Astrocyte (in vitro differentiated cells and primary cell): ENCODE measurements at regions not wholly inside any gene's neighbourhood (a gene's known extent, or its start where the extent isn't known, plus 50 kb on each side); places are given as distances from the start of the nearest gene placed in this dataset.

ENCODE experiments used
- DNase-seq: peaks from one replicate; pipeline ENCODE4 v3.0.0-alpha.2; 2010; ENCODE audit warnings: low read depth
- FAIRE-seq: peaks from 2 replicates; lab custom pipeline; 2011; peaks lifted over from hg19 to GRCh38; lab: Jason Lieb, UNC
- H2AFZ ChIP-seq: 2 replicates; pipeline ENCODE4 v1.6.0; 2012; ENCODE audit warnings: low read depth, low read length, inconsistent platforms
- H3K27ac ChIP-seq: 2 replicates; pipeline ENCODE4 v1.5.1; 2011; ENCODE audit warnings: low read depth, low read length, inconsistent platforms
- H3K27me3 ChIP-seq: 2 replicates; pipeline ENCODE4 v1.6.0; 2011; ENCODE audit warnings: low read length, inconsistent platforms; ENCODE audit not compliant: insufficient read depth
- H3K36me3 ChIP-seq: 2 replicates; pipeline ENCODE4 v1.5.1; 2011; ENCODE audit warnings: low read length, inconsistent platforms; ENCODE audit not compliant: insufficient read depth
- H3K4me1 ChIP-seq: 2 replicates; pipeline ENCODE4 v1.5.1; 2011; ENCODE audit warnings: low read length, inconsistent platforms; ENCODE audit not compliant: insufficient read depth
- H3K4me2 ChIP-seq: 2 replicates; pipeline ENCODE4 v1.6.0; 2012; ENCODE audit warnings: low read length, inconsistent platforms
- H3K4me3 ChIP-seq: 2 replicates; pipeline ENCODE4 v1.5.1; 2011; ENCODE audit warnings: low read depth, mild to moderate bottlenecking, low read length, inconsistent platforms; ENCODE audit not compliant: insufficient read depth
- H3K79me2 ChIP-seq: 2 replicates; pipeline ENCODE4 v1.6.0; 2012; ENCODE audit warnings: mild to moderate bottlenecking, low read length, inconsistent platforms; ENCODE audit not compliant: insufficient read depth
- H3K9ac ChIP-seq: 2 replicates; pipeline ENCODE4 v1.6.0; 2012; ENCODE audit warnings: mild to moderate bottlenecking, low read length, inconsistent platforms
- H3K9me3 ChIP-seq: 2 replicates; pipeline ENCODE4 v1.5.1; 2012; ENCODE audit warnings: low read depth, mild to moderate bottlenecking, low read length, inconsistent platforms; ENCODE audit not compliant: insufficient read depth
- H4K20me1 ChIP-seq: 2 replicates; pipeline ENCODE4 v1.6.0; 2012; ENCODE audit warnings: low read length, inconsistent platforms; ENCODE audit not compliant: insufficient read depth
- H3K27ac Mint-ChIP-seq: one replicate; pipeline ENCODE4 v1.8.0; 2021; ENCODE audit warnings: mild to moderate bottlenecking, mixed read lengths; ENCODE audit not compliant: unreplicated experiment
- H3K27me3 Mint-ChIP-seq: one replicate; pipeline ENCODE4 v1.8.0; 2021; ENCODE audit warnings: low read depth, mixed read lengths; ENCODE audit not compliant: unreplicated experiment
- H3K36me3 Mint-ChIP-seq: one replicate; pipeline ENCODE4 v1.8.0; 2021; ENCODE audit warnings: low read depth, mixed read lengths; ENCODE audit not compliant: unreplicated experiment
- H3K4me1 Mint-ChIP-seq: one replicate; pipeline ENCODE4 v1.8.0; 2021; ENCODE audit warnings: low read depth, mixed read lengths; ENCODE audit not compliant: unreplicated experiment
- H3K4me3 Mint-ChIP-seq: one replicate; pipeline ENCODE4 v1.8.0; 2021; ENCODE audit warnings: mild to moderate bottlenecking, moderate library complexity, mixed read lengths; ENCODE audit not compliant: unreplicated experiment
- H3K9me3 Mint-ChIP-seq: one replicate; pipeline ENCODE4 v1.8.0; 2021; ENCODE audit warnings: mild to moderate bottlenecking, mixed read lengths; ENCODE audit not compliant: unreplicated experiment
- CTCF ChIP-seq: IDR thresholded peaks from 2 replicates; pipeline ENCODE4 v1.5.1; 2011; ENCODE audit warnings: low read depth, mild to moderate bottlenecking, inconsistent platforms, low read length, moderate library complexity; ENCODE audit not compliant: insufficient read depth
- EZH2 ChIP-seq: IDR thresholded peaks from 2 replicates; pipeline ENCODE4 v1.6.1; 2012; ENCODE audit warnings: mild to moderate bottlenecking, low read length, inconsistent platforms; ENCODE audit not compliant: insufficient read depth

DNA sequence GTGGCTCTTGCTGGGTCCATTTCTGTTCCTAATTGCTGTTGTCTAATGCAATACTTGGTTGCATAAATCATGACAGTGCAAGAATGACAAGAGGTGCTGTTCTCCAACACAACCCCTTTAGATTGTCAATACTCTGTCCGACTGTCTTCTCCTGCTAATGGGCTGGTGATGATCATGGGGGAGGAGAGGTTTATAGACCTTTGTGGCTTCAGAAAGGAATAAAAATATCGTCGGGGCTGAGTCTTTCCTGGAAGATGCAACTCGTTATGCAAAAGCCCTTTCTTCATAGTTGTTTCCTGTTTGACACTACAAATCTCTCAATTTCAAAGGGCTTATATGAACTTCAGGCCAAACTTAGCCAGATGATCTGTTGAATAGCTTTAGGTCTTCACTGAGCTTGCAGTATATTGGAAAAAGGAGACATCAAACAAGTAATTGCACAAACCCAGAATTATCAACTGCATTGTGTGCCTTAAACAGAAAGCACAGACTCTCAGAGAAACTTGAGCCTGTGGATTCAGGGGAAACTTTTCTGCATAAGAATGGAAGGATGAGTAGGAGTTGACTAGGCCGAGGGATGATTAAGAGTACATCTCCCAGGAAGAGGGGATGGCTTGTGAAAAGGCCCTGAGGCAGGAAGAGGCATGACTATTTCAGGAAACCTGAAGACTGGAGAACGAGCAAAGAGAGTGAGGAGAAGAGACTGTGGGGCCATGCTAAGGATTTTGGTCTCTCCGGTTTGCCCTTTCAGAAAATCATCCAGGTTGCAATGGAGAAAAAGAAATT lies 107.6 kb downstream of the TSEN15 start:
- no peak for TF ChIP-seq CTCF
- TF ChIP-seq EZH2 = no peak
- Histone ChIP-seq H2AFZ (no peak overlapping the region), H3K4me3 (no peak overlapping the region), H3K4me1 (no peaks in the 10 kb centered on the region), H3K27me3 (no peaks in the 10 kb centered on the region), H3K4me2 (no peak overlapping the region), H3K79me2 (no peaks in the 10 kb centered on the region), H3K9me3 (no peaks in the 10 kb centered on the region), H3K27ac (no peak overlapping the region), H3K9ac (no peak overlapping the region), H3K36me3 (no peaks in the 10 kb centered on the region), H4K20me1 (no peaks in the 10 kb centered on the region)
- Mint-ChIP-seq H3K4me3 (no peak overlapping the region), H3K9me3 (no peaks in the 10 kb centered on the region), H3K36me3 (no peaks in the 10 kb centered on the region), H3K27ac (no peak overlapping the region), H3K4me1 (peaks cover 11% of the 10 kb centered on the region), H3K27me3 (peaks cover 3% of the 10 kb centered on the region)
- FAIRE-seq (no peak), DNase-seq (no peak)

GRCh38 chr1:184160236-184160635 lies 108.7 kb downstream of the TSEN15 start:
- H3K36me3 ChIP-seq = no peaks in the 10 kb centered on the region
- Mint-ChIP-seq H3K27ac (no peak overlapping the region), H3K27me3 (no peaks in the 10 kb centered on the region), H3K9me3 (no peaks in the 10 kb centered on the region), H3K36me3 (no peaks in the 10 kb centered on the region), H3K4me1 (peaks cover 12% of the 10 kb centered on the region), H3K4me3 (no peak overlapping the region)
- DNase-seq (peak; percentile 83), FAIRE-seq (peak; percentile 23)
- no peak overlapping the region for H2AFZ ChIP-seq
- H4K20me1 ChIP-seq = no peaks in the 10 kb centered on the region
- no peaks in the 10 kb centered on the region for H3K4me1 ChIP-seq
- no peaks in the 10 kb centered on the region for H3K9me3 ChIP-seq
- H3K4me3 ChIP-seq = no peak overlapping the region
- H3K9ac ChIP-seq = no peak overlapping the region
- H3K27me3 ChIP-seq = no peaks in the 10 kb centered on the region
- no peak overlapping the region for H3K4me2 ChIP-seq
- no peaks in the 10 kb centered on the region for H3K79me2 ChIP-seq
- TF ChIP-seq EZH2 = no peak
- no peak for TF ChIP-seq CTCF
- no peak overlapping the region for H3K27ac ChIP-seq

DNA sequence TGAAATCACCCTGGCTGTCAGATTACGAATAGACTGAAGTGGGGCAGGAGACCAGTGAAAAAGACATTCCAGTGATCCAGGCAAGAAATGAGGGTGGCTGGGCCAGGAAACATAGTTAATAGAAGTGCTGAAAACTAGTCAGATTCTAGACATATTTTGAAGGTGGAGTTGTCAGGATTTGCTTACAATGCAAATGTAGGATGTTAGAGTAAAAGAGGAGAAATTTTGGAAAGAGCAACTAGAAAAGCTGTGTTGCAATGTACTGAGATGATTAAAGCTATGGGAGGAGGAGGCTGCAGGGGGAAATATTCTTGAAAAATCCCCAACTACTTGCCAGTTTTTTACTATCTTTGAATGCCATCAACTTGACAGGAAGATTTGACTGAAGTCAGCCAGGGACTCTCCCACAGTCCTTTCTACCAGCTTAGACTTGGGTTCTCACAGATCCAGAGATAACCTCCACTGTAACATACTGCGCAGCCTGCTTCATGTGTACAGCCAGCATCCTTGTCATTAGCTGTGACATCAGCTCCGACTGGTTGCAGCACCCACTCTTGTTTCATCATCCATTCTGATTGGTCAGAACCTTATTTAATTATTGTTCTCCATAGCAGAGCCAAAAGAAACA lies 109.7 kb downstream of the TSEN15 start:
- Histone ChIP-seq H3K9ac (no peak overlapping the region), H4K20me1 (no peaks in the 10 kb centered on the region), H2AFZ (no peak overlapping the region), H3K4me3 (no peak overlapping the region), H3K36me3 (no peaks in the 10 kb centered on the region), H3K9me3 (no peaks in the 10 kb centered on the region), H3K79me2 (no peaks in the 10 kb centered on the region), H3K4me1 (no peaks in the 10 kb centered on the region), H3K27ac (no peak overlapping the region), H3K27me3 (no peaks in the 10 kb centered on the region), H3K4me2 (no peak overlapping the region)
- Mint-ChIP-seq H3K27me3 (no peaks in the 10 kb centered on the region), H3K36me3 (no peaks in the 10 kb centered on the region), H3K4me1 (peaks cover 12% of the 10 kb centered on the region), H3K4me3 (no peak overlapping the region), H3K9me3 (no peaks in the 10 kb centered on the region), H3K27ac (no peak overlapping the region)
- TF ChIP-seq EZH2 = no peak
- TF ChIP-seq CTCF = no peak
- peak; percentile 39 for DNase-seq
- FAIRE-seq = no peak
